ENCODE measurements at regions not wholly inside any gene's neighbourhood (a gene's known extent, or its start where the extent isn't known, plus 50 kb on each side); places are given as distances from the start of the nearest gene placed in this dataset.
"Not testable (repeated sequence)": the region's sequence is repeated elsewhere in the genome, so short reads cannot be mapped to it uniquely, and the experiment has no call there.

GRCh38 chr2:18963739-18964256, 374.4 kb upstream of the NT5C1B start:
- TF ChIP-seq CTCF (optimal IDR thresholded peaks at IDR 0.05 in 1 of 3, IDR thresholded peaks at IDR 0.05 in 1 of 3, conservative IDR thresholded peaks at IDR 0.05 in 1 of 3; ENCODE audit: extremely low read depth in 1 of 3, insufficient read depth in 2 of 3, low read length in 3 of 3); EZH2 (IDR thresholded peaks at IDR 0.05; ENCODE audit: low read length): not testable (repeated sequence)

Data from keratinocyte (primary cell).